ENCODE measurements at regions not wholly inside any gene's neighbourhood (a gene's known extent, or its start where the extent isn't known, plus 50 kb on each side); places are given as distances from the start of the nearest gene placed in this dataset.

- no peak for TF ChIP-seq CTCF (IDR thresholded peaks at IDR 0.05; ENCODE audit: unreplicated experiment)
- no peaks in the 10 kb centered on the region for H3K36me3 Mint-ChIP-seq (ENCODE audit: insufficient read depth)
- H3K27me3 Mint-ChIP-seq, result no peaks in the 10 kb centered on the region
- H3K9me3 Mint-ChIP-seq (ENCODE audit: low read depth), result no peaks in the 10 kb centered on the region
- no peak overlapping the region for H3K27ac Mint-ChIP-seq
- peaks cover 4% of the 10 kb centered on the region for H3K4me1 Mint-ChIP-seq (ENCODE audit: low read depth)
- DNase-seq (ENCODE audit: low spot score, unreplicated experiment), result no peak
- H3K4me3 Mint-ChIP-seq (ENCODE audit: low read depth), result no peak overlapping the region
These were observed 70.5 kb upstream of the IRF2 start for GRCh38 chr4:184544788-184545409.

GRCh38 chr4:184541907-184542306, 67.6 kb upstream of the IRF2 start:
- no peak overlapping the region for H3K27ac Mint-ChIP-seq

DNA sequence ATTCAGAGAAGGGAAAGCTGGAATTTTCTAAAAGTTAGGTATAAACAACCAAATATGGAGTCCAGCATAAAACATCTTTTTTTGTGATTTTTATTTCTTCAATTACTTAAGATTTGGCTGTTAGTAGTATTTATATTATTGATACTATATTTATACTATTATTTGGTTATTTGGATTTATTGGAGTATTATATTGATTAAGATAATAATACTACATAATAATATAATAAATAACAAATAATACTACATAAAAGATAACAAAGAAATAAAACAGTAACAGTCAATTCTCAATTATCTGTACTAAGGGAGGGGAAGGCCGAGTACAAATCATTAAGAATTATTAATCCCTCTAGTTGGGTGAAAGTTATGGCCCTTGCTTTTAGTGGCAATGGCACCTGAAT, 66.0 kb upstream of the IRF2 start:
- DNase-seq (ENCODE audit: low spot score, unreplicated experiment), result no peak
- no peak overlapping the region for H3K27ac Mint-ChIP-seq
- TF ChIP-seq CTCF (IDR thresholded peaks at IDR 0.05; ENCODE audit: unreplicated experiment), result no peak
- no peak overlapping the region for H3K4me3 Mint-ChIP-seq (ENCODE audit: low read depth)
- H3K27me3 Mint-ChIP-seq, result no peaks in the 10 kb centered on the region
- H3K36me3 Mint-ChIP-seq (ENCODE audit: insufficient read depth), result no peaks in the 10 kb centered on the region
- no peaks in the 10 kb centered on the region for H3K9me3 Mint-ChIP-seq (ENCODE audit: low read depth)
- H3K4me1 Mint-ChIP-seq (ENCODE audit: low read depth), result peaks cover 12% of the 10 kb centered on the region

More at GRCh38 chr4:184541907-184542306, 67.6 kb upstream of the IRF2 start:
- no peak for DNase-seq (ENCODE audit: low spot score, unreplicated experiment)
- Mint-ChIP-seq H3K9me3 (ENCODE audit: low read depth) (no peaks in the 10 kb centered on the region), H3K36me3 (ENCODE audit: insufficient read depth) (no peaks in the 10 kb centered on the region), H3K4me3 (ENCODE audit: low read depth) (no peak overlapping the region), H3K27me3 (no peaks in the 10 kb centered on the region), H3K4me1 (ENCODE audit: low read depth) (peaks cover 3% of the 10 kb centered on the region)
- TF ChIP-seq CTCF (IDR thresholded peaks at IDR 0.05; ENCODE audit: unreplicated experiment), result no peak

DNA sequence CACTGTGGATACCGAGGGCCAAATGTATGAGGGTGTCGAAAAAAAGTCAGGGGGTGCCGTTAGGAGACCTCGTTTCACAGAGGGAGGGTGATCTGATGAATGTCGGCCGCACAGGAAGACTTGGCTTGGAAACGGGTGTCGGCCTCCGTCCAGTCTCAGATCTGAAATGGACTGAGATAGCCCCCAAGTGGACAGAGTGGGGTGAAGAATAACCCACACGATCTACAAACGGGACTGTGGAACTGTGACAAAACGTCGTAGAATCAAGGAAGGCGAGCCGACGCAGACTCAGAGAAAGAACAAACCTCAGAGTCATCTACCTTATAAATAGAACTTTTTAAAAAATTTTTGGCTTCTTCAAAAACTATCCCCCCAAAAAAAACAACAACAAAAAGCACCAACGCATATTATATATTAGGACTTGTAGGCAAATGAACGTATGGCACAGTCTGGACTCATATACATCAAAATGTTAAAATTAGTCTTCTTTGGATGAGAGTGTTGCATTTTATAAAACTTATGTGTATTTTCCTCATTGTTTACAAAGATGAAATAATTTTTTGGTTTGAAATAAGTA, 63.8 kb upstream of the IRF2 start:
- DNase-seq (ENCODE audit: low spot score, unreplicated experiment), result peak; percentile 35
- peak; percentile 69 for TF ChIP-seq CTCF (IDR thresholded peaks at IDR 0.05; ENCODE audit: unreplicated experiment)
- H3K4me1 Mint-ChIP-seq (ENCODE audit: low read depth), result peaks cover 14% of the 10 kb centered on the region
- no peaks in the 10 kb centered on the region for H3K9me3 Mint-ChIP-seq (ENCODE audit: low read depth)
- H3K27me3 Mint-ChIP-seq, result no peaks in the 10 kb centered on the region
- H3K36me3 Mint-ChIP-seq (ENCODE audit: insufficient read depth), result peaks cover 4% of the 10 kb centered on the region
- H3K4me3 Mint-ChIP-seq (ENCODE audit: low read depth), result peak overlapping the region; percentile 90
- H3K27ac Mint-ChIP-seq, result peak overlapping the region; percentile 97

- peaks cover 14% of the 10 kb centered on the region for H3K4me1 Mint-ChIP-seq (ENCODE audit: low read depth)
- peak; percentile 97 for DNase-seq (ENCODE audit: low spot score, unreplicated experiment)
- TF ChIP-seq CTCF (IDR thresholded peaks at IDR 0.05; ENCODE audit: unreplicated experiment), result no peak
These were observed 63.1 kb upstream of the IRF2 start for GRCh38 chr4:184537269-184538022.

More at GRCh38 chr4:184537269-184538022, 63.1 kb upstream of the IRF2 start:
- Mint-ChIP-seq H3K9me3 (ENCODE audit: low read depth) (no peaks in the 10 kb centered on the region), H3K27ac (peak overlapping the region; percentile 97), H3K36me3 (ENCODE audit: insufficient read depth) (peaks cover 4% of the 10 kb centered on the region), H3K27me3 (no peaks in the 10 kb centered on the region), H3K4me3 (ENCODE audit: low read depth) (peak overlapping the region; percentile 90)

Data from progenitor cell of endocrine pancreas (in vitro differentiated cells).